GM12878 (cell line): ENCODE measurements at regions not wholly inside any gene's neighbourhood (a gene's known extent, or its start where the extent isn't known, plus 50 kb on each side); places are given as distances from the start of the nearest gene placed in this dataset.
"Not testable (repeated sequence)": the region's sequence is repeated elsewhere in the genome, so short reads cannot be mapped to it uniquely, and the experiment has no call there.

ENCODE experiments used
- MXI1 ChIP-seq: fragments of 150-350 bp; IDR thresholded peaks from 2 replicates; pipeline ENCODE4 v1.6.1; 2011; ENCODE audit warnings: low read depth, mild to moderate bottlenecking, inconsistent platforms, low read length, improper control_type of control experiment
- RELA ChIP-seq: fragments of 450-650 bp; IDR thresholded peaks from 2 replicates; pipeline ENCODE4 v1.8.0; 2014; ENCODE audit warnings: borderline replicate concordance; ENCODE audit not compliant: partially characterized antibody
- TF ChIP-seq, protein P1 (sequence below), 3 experiments: IDR thresholded peaks in 2 of 3; conservative IDR thresholded peaks in 1 of 3; 2 replicates each; pipeline ENCODE4 v1.5.1; 2011; ENCODE audit warnings: low read depth in 3 of 3, low read length in 3 of 3, mild to moderate bottlenecking in 3 of 3, control low read depth in 2 of 3, moderate library complexity in 2 of 3, inconsistent platforms in 1 of 3, mixed read lengths in 1 of 3; ENCODE audit not compliant: control insufficient read depth in 2 of 3, insufficient read depth in 1 of 3; ENCODE audit errors: extremely low read depth in 1 of 3
- TF ChIP-seq, protein P2 (sequence below): fragments of 450-650 bp; IDR thresholded peaks from 2 replicates; pipeline ENCODE4 v1.6.1; 2017; ENCODE audit warnings: borderline replicate concordance

DNA sequence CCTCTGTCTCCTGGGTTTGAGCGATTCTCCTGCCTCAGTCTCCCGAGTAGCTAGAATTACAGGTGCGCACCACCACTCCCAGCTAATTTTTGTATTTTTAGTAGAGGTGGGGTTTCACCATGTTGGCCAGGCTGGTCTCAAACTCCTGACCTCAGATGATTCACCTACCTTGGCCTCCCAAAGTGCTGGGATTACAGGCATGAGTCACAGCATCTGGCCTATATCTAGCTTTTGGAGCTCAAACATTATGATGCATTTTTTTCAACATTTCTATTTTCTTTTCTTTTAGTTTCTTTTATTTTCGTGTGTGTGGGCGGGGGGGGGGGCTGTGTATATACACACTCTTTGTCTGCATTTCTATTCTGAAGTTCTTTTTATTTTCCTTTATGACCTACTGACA lies 85.6 kb upstream of the PEG3 start:
- not testable (repeated sequence) for TF ChIP-seq RELA, MXI1
- TF ChIP-seq, protein P1, sequence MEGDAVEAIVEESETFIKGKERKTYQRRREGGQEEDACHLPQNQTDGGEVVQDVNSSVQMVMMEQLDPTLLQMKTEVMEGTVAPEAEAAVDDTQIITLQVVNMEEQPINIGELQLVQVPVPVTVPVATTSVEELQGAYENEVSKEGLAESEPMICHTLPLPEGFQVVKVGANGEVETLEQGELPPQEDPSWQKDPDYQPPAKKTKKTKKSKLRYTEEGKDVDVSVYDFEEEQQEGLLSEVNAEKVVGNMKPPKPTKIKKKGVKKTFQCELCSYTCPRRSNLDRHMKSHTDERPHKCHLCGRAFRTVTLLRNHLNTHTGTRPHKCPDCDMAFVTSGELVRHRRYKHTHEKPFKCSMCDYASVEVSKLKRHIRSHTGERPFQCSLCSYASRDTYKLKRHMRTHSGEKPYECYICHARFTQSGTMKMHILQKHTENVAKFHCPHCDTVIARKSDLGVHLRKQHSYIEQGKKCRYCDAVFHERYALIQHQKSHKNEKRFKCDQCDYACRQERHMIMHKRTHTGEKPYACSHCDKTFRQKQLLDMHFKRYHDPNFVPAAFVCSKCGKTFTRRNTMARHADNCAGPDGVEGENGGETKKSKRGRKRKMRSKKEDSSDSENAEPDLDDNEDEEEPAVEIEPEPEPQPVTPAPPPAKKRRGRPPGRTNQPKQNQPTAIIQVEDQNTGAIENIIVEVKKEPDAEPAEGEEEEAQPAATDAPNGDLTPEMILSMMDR (IDR thresholded peaks at IDR 0.05 in 2 of 3, conservative IDR thresholded peaks at IDR 0.05 in 1 of 3; ENCODE audit: control insufficient read depth in 2 of 3, extremely low read depth in 1 of 3, insufficient read depth in 1 of 3, low read depth in 3 of 3, low read length in 3 of 3): not testable (repeated sequence)
- TF ChIP-seq, protein P2, sequence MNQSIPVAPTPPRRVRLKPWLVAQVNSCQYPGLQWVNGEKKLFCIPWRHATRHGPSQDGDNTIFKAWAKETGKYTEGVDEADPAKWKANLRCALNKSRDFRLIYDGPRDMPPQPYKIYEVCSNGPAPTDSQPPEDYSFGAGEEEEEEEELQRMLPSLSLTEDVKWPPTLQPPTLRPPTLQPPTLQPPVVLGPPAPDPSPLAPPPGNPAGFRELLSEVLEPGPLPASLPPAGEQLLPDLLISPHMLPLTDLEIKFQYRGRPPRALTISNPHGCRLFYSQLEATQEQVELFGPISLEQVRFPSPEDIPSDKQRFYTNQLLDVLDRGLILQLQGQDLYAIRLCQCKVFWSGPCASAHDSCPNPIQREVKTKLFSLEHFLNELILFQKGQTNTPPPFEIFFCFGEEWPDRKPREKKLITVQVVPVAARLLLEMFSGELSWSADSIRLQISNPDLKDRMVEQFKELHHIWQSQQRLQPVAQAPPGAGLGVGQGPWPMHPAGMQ: not testable (repeated sequence)
